LNCaP clone FGC (cell line): ENCODE measurements at regions not wholly inside any gene's neighbourhood (a gene's known extent, or its start where the extent isn't known, plus 50 kb on each side); places are given as distances from the start of the nearest gene placed in this dataset.
"Not testable (repeated sequence)": the region's sequence is repeated elsewhere in the genome, so short reads cannot be mapped to it uniquely, and the experiment has no call there.

Experiments used
- DNase-seq: peaks from one replicate; pipeline ENCODE4 v3.0.0-alpha.2; 2011; ENCODE audit warnings: low read depth
- H3K4me3 ChIP-seq: 2 replicates; pipeline ENCODE4 v1.5.1; 2011; ENCODE audit warnings: mild to moderate bottlenecking, low read depth, low read length, control low read depth
- TF ChIP-seq, protein P1 (sequence below): IDR thresholded peaks from 2 replicates; pipeline ENCODE4 v1.5.1; 2012; ENCODE audit warnings: mild to moderate bottlenecking; ENCODE audit not compliant: control insufficient read depth, insufficient read depth; ENCODE audit errors: extremely low read depth

- TF ChIP-seq, protein P1, sequence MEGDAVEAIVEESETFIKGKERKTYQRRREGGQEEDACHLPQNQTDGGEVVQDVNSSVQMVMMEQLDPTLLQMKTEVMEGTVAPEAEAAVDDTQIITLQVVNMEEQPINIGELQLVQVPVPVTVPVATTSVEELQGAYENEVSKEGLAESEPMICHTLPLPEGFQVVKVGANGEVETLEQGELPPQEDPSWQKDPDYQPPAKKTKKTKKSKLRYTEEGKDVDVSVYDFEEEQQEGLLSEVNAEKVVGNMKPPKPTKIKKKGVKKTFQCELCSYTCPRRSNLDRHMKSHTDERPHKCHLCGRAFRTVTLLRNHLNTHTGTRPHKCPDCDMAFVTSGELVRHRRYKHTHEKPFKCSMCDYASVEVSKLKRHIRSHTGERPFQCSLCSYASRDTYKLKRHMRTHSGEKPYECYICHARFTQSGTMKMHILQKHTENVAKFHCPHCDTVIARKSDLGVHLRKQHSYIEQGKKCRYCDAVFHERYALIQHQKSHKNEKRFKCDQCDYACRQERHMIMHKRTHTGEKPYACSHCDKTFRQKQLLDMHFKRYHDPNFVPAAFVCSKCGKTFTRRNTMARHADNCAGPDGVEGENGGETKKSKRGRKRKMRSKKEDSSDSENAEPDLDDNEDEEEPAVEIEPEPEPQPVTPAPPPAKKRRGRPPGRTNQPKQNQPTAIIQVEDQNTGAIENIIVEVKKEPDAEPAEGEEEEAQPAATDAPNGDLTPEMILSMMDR: no peak
- H3K4me3 ChIP-seq: no peak overlapping the region
- DNase-seq: no peak
Measured at GRCh38 chr12:97639702-97640101, 177.1 kb downstream of the RMST start.

- TF ChIP-seq, protein P1: no peak
- DNase-seq: no peak
- H3K4me3 ChIP-seq: no peak overlapping the region
Measured at GRCh38 chr12:97640826-97641225, 178.2 kb downstream of the RMST start.

- DNase-seq: no peak
- TF ChIP-seq, protein P1: no peak
- no peak overlapping the region for H3K4me3 ChIP-seq
Measured at GRCh38 chr12:97642911-97643310, 180.3 kb downstream of the RMST start.

- DNase-seq: no peak
- no peak overlapping the region for H3K4me3 ChIP-seq
- TF ChIP-seq, protein P1: no peak
Measured at GRCh38 chr12:97643924-97644323, 181.3 kb downstream of the RMST start.

DNA sequence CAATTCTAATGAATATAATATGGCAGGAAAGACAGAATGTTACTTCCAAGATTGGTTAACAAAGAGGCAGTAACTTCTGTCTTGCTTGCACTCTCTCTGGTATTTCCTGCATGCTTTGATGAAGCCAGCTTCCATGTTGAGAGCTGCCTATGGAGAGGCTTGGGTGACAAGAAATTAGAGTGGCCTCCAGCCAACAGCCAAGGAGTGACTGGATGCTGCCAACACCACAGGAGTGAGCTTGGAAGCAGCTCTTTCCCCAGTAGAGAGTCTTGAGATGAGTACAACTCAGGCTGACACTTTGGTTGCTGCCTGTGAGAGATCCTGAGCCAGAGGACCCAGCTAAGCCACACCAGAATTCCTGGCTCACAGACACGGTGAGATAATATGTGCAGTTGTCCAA, 183.1 kb downstream of the RMST start:
- TF ChIP-seq, protein P1: no peak
- no peak for DNase-seq
- no peak overlapping the region for H3K4me3 ChIP-seq

DNA sequence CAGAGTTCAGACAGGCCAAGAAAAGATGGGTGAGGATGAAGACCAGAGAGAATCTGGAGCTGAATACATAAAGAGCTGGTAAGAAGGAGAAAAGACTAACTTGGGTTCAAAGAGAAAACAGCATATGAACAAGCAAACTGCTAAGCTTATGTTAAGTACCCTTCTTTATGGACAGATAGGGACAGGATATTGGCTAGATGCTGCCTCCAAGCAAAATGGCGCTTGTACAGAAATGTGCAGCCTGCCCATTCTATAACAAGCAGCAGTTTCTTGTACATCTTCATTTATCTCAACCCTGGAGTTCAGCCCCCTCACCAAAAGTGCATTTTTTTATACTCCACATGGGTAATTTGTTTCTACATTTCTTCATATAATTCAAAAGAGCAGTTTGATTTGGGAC, 184.5 kb downstream of the RMST start:
- TF ChIP-seq, protein P1: no peak
- no peak for DNase-seq
- H3K4me3 ChIP-seq: no peak overlapping the region

- DNase-seq: no peak
- TF ChIP-seq, protein P1: no peak
- no peak overlapping the region for H3K4me3 ChIP-seq
Measured at GRCh38 chr12:97650242-97650641, 187.6 kb downstream of the RMST start.

- DNase-seq, H3K4me3 ChIP-seq: not testable (repeated sequence)
Measured at GRCh38 chr12:97656548-97656947, 193.9 kb downstream of the RMST start.
